T-helper 2 cell treated with Interferon-gamma antibody and Interleukin-4, amounts not matched to agents 5 μg/mL and 100 μg/mL, for 36 hours (primary cell): ENCODE measurements at regions not wholly inside any gene's neighbourhood (a gene's known extent, or its start where the extent isn't known, plus 50 kb on each side); places are given as distances from the start of the nearest gene placed in this dataset.
"Not testable (repeated sequence)": the region's sequence is repeated elsewhere in the genome, so short reads cannot be mapped to it uniquely, and the experiment has no call there.

Source experiments
- DNase-seq: peaks from one replicate; pipeline ENCODE4 v3.0.0; 2021; ENCODE audit warnings: low spot score
- H3K27ac Mint-ChIP-seq: one replicate; pipeline ENCODE4 v1.8.0; 2021; ENCODE audit warnings: mild to moderate bottlenecking, mixed read lengths
- H3K27me3 Mint-ChIP-seq: one replicate; pipeline ENCODE4 v1.8.0; 2021; ENCODE audit warnings: low read depth, mixed read lengths
- H3K36me3 Mint-ChIP-seq: one replicate; pipeline ENCODE4 v1.8.0; 2021; ENCODE audit warnings: low read depth, mixed read lengths
- H3K4me1 Mint-ChIP-seq: one replicate; pipeline ENCODE4 v1.8.0; 2021; ENCODE audit warnings: low read depth, mixed read lengths
- H3K4me3 Mint-ChIP-seq: one replicate; pipeline ENCODE4 v1.8.0; 2022; ENCODE audit warnings: mild to moderate bottlenecking, moderate library complexity, mixed read lengths
- H3K9me3 Mint-ChIP-seq: one replicate; pipeline ENCODE4 v1.8.0; 2021; ENCODE audit warnings: mixed read lengths

DNA sequence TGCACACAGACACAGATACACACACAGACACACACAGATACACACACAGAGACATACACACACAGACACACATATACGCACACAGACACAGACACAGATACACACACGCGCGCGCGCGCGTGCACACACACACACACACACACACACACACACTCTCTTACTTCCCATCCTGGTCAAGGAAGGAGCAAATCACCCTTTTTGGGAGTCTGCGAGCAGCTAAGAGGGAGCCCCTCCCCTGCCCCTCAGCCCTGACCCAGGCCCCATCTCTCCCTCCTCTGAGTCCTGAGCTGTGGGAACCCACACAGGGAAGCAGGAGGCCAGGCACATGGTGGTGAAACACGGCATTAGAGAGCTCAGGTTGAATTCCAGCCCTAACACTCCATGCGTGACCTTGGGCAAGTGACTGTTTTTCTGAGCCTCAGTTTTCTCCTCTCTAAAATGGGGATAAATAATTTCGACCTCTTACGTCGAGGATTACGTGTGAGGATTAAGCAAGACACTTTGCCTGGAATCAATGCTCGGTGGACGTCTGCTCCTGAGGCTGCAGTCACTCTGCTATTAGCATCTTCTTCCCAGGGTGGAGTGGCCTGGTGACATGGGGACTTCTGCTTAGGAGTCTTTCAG, 191.5 kb downstream of the TBC1D2B start:
- H3K4me1 Mint-ChIP-seq, H3K4me3 Mint-ChIP-seq, H3K9me3 Mint-ChIP-seq, H3K27me3 Mint-ChIP-seq, H3K36me3 Mint-ChIP-seq, DNase-seq, H3K27ac Mint-ChIP-seq: not testable (repeated sequence)

DNA sequence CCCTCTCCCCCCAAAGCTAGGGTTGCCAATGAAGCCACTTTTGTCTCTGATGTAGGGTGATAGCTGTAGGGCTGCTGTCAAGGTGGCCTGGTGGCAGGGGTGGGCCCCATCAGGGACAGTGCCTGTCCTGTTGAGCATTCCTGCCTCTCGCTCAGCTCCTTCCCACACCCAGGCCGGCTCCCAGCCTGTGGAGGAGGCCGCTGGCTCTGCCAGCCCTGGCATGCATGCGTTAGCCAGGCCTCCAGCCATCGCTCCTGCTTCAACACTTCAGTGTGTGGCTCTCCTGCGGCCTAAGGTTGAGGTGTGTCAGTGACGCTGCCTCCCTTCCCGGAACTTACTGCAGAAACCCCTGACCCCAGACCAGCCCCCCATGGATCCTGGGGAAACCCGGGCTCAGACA, 194.5 kb downstream of the TBC1D2B start:
- not testable (repeated sequence) for DNase-seq, H3K27me3 Mint-ChIP-seq, H3K36me3 Mint-ChIP-seq, H3K4me1 Mint-ChIP-seq, H3K4me3 Mint-ChIP-seq, H3K27ac Mint-ChIP-seq, H3K9me3 Mint-ChIP-seq

DNA sequence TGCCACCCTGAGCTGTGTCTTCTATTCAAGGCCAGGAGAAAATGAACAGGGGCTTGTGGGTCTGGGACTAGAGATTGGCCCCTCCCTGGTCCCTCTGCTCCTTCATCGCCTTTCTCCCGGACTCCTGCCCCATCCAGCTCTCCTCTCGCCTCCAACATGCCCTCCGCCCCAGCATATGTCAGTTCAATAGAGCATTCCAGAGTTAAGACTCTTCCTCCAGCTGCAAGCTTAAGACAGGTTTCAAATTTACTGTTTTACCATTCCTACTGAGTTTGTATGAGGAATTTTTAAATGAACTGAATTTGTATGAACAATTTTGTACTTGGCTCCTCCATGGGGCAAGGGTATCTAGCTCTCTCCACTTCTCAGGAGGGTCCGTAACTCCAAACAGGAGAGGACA, 195.6 kb downstream of the TBC1D2B start:
- no peak overlapping the region for H3K4me3 Mint-ChIP-seq
- DNase-seq, result no peak
- H3K27me3 Mint-ChIP-seq, result no peaks in the 10 kb centered on the region
- H3K27ac Mint-ChIP-seq, result no peak overlapping the region
- no peaks in the 10 kb centered on the region for H3K36me3 Mint-ChIP-seq
- H3K9me3 Mint-ChIP-seq, result no peaks in the 10 kb centered on the region
- H3K4me1 Mint-ChIP-seq, result no peaks in the 10 kb centered on the region

DNA sequence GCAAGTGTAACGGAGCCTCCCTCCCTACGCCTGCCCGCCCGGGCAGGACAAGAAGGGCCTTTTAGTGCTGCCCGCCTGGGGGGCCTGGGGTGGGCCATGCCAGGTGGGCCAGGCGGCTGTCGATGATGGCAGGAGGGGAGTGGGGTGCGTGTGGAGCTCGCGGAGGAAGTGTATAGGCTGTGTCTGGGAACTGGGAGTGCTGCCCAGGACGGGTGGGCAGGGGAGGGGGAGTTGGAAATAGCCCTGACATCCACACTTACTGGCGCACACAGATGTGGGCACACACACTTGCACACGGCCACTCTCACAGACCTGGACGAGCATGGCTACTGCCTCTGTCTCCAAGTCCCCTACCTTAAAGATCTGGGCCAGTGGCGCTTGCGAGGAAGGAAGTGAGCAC, 196.0 kb downstream of the TBC1D2B start:
- H3K4me1 Mint-ChIP-seq, H3K27me3 Mint-ChIP-seq, DNase-seq, H3K36me3 Mint-ChIP-seq, H3K9me3 Mint-ChIP-seq, H3K27ac Mint-ChIP-seq, H3K4me3 Mint-ChIP-seq: not testable (repeated sequence)

DNA sequence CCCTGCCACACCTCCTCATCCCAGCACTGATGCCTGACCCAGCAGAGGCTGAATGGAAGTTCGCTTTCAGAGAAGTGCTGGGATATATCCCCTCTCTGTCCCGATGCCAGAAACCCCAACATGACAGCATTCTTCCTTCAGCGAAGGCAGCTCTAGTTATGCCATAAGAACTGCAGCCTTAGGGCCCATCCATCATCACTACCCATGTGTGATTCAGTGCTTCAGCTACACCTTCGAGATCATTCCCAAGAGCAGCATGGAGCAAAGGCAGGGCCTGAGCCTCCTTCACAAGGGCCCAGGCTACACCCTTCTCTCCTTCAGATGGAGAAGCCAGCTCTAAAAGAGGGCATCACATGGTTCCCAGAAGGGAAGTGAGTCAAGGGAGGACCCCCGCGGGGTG, 198.0 kb downstream of the TBC1D2B start:
- DNase-seq, H3K4me1 Mint-ChIP-seq, H3K27ac Mint-ChIP-seq, H3K4me3 Mint-ChIP-seq, H3K27me3 Mint-ChIP-seq, H3K36me3 Mint-ChIP-seq, H3K9me3 Mint-ChIP-seq: not testable (repeated sequence)

DNA sequence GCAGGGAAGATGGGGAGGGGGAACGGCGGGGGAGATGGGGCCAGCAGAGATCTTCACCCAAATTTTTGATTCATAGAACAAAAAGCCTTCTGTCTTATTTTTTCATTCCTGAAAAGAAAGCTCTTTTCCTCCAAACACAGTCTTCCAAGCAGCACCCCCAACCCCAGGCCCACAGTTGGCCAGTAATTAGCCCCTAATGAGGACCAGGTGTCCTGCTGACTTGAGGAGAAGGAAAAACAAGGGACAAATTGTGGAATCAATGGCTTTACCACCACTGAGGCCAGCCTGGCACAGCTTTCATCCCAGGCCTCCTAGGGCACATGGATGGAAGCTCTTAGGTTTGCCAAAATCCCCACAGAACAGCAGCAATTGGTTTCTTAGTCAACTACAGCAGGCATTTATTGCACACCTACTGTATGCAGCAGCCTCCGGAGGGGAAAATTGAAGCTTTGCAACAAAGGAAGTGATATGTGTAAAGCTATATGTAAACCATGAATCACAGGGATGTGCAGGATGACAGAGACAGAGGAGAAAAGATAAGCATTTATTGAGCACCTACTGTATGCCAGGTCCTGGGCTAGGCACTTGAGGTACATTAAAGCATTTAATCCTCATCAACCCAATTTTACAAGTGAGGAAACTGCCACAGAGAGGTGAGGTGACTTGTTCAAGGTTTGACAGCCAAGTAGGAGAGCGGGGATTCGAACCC, 199.5 kb downstream of the TBC1D2B start:
- no peak for DNase-seq

DNA sequence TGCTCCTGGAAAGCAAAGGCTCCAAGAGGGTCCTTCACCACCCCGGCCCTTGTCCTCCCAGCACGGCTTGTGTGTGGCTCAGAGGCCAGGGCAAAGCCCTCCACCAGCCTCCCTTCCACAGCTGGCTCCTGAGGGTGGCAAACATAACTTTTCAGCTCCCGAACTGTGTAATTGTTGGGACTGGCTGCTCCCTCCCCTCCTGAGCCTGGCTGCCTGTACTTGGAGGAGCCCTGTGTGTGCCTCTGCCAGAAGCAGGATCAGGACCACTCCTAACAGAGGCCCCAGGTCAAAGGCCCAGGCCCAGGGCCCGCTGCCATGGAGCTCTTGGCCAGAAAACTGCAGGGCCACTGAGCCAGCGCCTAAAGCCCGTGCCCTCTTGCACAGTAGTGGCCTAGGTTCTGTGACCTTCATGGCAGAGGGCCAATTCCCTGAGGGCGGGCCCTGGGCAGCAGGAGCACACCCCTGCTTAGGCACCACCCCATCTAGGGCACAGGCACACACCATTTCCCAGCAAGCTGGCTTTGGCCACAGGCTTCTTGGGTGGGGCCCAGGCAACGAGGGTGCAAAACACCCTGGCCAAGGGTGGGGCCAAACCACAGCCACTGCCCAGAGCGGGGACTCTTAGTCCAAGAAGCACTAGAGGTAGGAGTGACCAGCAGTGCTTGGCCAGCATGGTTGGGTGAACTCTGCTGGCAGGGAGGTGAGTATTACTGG, 201.2 kb downstream of the TBC1D2B start:
- H3K27ac Mint-ChIP-seq, H3K27me3 Mint-ChIP-seq, DNase-seq, H3K4me1 Mint-ChIP-seq, H3K36me3 Mint-ChIP-seq, H3K9me3 Mint-ChIP-seq, H3K4me3 Mint-ChIP-seq: not testable (repeated sequence)

More for the DNA sequence above, 199.5 kb downstream of the TBC1D2B start:
- Mint-ChIP-seq H3K27ac (no peak overlapping the region), H3K9me3 (no peaks in the 10 kb centered on the region), H3K4me3 (no peak overlapping the region), H3K27me3 (no peaks in the 10 kb centered on the region), H3K36me3 (no peaks in the 10 kb centered on the region), H3K4me1 (no peaks in the 10 kb centered on the region)

- not testable (repeated sequence) for H3K27ac Mint-ChIP-seq, DNase-seq, H3K9me3 Mint-ChIP-seq, H3K4me3 Mint-ChIP-seq, H3K4me1 Mint-ChIP-seq, H3K27me3 Mint-ChIP-seq, H3K36me3 Mint-ChIP-seq
These were observed 202.3 kb downstream of the TBC1D2B start for GRCh38 chr15:77875066-77875721.

- Mint-ChIP-seq H3K4me1 (no peaks in the 10 kb centered on the region), H3K27ac (no peak overlapping the region), H3K9me3 (no peaks in the 10 kb centered on the region), H3K36me3 (no peaks in the 10 kb centered on the region), H3K27me3 (peaks cover 2% of the 10 kb centered on the region), H3K4me3 (no peak overlapping the region)
- no peak for DNase-seq
These were observed 203.4 kb downstream of the TBC1D2B start for GRCh38 chr15:77874063-77874462.

DNA sequence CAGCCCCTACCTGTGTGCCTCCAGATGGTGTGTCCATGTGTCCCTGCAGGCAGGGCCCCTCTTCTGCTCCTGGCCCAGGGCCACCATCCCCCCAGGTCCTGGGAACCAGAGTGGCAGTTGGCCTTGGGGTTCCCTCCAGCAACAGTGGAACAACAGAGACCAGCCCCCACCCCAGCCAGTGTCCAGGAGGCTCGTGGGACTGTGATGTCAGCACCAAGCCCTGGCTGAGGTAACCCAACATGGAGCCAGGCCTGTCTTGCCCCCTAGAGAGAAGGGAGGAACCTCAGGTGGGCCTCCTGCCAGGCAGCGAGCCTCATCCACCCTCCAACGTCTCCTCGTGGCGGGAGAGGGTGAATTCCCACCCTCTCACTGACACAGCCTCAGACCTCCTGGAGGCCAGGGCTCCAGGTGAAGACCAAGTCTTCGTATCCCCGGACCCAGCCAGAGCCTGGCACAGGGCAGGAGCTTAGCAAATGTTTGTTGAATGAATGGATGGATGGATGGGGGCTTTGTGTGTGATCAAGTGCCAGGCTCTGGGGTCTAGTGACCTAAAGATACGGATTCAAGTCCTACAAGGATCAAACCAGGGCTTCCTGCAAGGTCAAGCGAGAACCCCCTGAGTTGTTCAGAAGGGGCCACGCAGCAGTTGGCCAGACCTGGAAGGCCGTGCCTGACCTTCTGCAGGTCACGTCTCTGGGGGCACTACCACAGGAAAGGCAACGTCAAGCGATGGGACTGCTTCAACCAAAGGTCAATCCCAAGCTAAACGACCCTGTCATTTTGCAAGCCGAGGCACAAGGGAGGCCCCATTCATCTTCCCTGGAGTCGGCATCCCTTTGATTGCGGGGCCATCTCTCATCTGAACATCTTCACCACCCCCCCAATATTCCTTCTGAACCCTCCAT, 204.7 kb downstream of the TBC1D2B start:
- DNase-seq, H3K36me3 Mint-ChIP-seq, H3K4me1 Mint-ChIP-seq, H3K9me3 Mint-ChIP-seq, H3K27me3 Mint-ChIP-seq, H3K27ac Mint-ChIP-seq, H3K4me3 Mint-ChIP-seq: not testable (repeated sequence)

DNA sequence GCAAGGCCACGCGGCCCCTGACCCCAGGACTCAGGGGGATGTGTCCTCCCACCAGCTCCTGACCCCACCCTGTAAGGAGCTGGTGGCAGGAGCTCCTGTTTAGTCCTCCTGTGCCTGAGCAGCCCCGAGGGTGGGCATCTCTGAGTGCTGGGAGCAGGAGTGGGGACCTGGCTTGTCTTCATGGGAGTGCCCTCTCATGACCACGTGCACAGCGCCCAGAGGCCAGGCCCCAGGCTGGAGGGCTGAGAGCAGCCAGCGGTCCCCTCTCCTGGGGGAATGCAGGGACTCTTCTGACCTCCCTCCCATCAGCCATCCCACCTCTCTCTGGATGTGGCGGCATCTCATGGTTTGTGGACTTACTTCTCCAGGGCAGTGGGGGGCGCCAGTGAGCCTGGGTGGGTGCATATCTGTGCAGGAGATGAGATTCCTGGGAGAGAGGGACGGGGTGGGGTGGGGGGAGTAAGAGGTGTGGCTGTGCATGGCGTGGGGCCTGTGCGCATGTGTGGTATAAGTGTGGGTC, 205.6 kb downstream of the TBC1D2B start:
- Mint-ChIP-seq H3K9me3 (no peaks in the 10 kb centered on the region), H3K36me3 (no peaks in the 10 kb centered on the region), H3K4me1 (no peaks in the 10 kb centered on the region), H3K4me3 (no peak overlapping the region), H3K27ac (no peak overlapping the region), H3K27me3 (peaks cover 2% of the 10 kb centered on the region)
- DNase-seq, result no peak

- no peaks in the 10 kb centered on the region for H3K36me3 Mint-ChIP-seq
- DNase-seq, result peak; percentile 37
- H3K4me3 Mint-ChIP-seq, result no peak overlapping the region
- peaks cover 2% of the 10 kb centered on the region for H3K27me3 Mint-ChIP-seq
- H3K4me1 Mint-ChIP-seq, result no peaks in the 10 kb centered on the region
- no peak overlapping the region for H3K27ac Mint-ChIP-seq
- H3K9me3 Mint-ChIP-seq, result no peaks in the 10 kb centered on the region
These were observed 207.1 kb downstream of the TBC1D2B start for GRCh38 chr15:77870195-77871065.
